Activated gamma-delta T cell treated with anti-CD3 and anti-CD28 coated beads, Interleukin-2, amount 50 U/mL, for 16 hours (primary cell): ENCODE measurements at regions not wholly inside any gene's neighbourhood (a gene's known extent, or its start where the extent isn't known, plus 50 kb on each side); places are given as distances from the start of the nearest gene placed in this dataset.
"Not testable (repeated sequence)": the region's sequence is repeated elsewhere in the genome, so short reads cannot be mapped to it uniquely, and the experiment has no call there.

Source experiments
- DNase-seq: peaks from one replicate; pipeline ENCODE4 v3.0.0-alpha.2; 2020; ENCODE audit warnings: low read depth

DNA sequence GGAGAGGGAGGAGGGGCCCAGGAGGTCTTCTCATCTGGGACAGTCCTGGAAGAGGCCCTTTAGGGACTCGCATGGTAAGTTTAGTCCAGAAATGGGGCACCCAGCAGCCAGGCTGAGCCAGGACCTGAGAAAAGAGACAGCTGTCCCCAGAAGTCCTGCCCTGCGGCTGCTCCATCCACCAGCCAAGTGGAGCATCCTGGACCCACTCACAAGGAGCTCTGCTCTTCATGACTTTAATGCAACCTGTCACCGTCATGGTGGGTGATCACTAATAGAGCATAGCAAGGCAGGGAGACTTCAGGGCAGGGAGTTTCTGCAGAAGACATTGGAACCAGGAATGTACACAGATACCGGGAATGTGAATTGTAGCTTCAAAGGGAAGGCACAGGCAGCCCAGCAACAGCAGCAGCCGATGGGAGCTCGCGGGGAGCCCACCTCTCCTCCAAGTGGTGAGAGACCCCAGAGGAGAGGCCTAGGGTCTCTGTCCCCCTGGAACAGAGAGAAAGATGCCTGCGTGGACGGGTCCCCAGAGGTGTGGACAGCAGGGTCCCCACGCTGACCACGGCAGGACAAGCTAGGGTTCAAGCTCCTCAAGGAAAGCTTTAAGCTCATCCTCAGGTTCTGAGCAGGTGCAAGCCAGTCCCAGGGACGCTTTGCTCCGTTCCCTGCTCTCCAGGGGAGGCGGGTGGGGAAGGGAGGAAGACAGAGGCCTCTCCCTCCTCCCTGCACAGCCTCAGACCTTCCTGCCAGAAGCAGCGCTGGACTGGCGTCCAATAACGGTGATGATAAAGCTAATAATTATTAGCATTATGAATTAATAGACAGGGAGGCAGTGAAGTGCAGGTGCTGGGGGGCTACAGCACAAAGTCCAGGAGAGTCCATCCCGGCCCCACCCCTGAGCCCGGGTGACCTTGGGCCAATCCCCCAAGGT, 335.3 kb downstream of the ADGRD1 start:
- DNase-seq = not testable (repeated sequence)

DNA sequence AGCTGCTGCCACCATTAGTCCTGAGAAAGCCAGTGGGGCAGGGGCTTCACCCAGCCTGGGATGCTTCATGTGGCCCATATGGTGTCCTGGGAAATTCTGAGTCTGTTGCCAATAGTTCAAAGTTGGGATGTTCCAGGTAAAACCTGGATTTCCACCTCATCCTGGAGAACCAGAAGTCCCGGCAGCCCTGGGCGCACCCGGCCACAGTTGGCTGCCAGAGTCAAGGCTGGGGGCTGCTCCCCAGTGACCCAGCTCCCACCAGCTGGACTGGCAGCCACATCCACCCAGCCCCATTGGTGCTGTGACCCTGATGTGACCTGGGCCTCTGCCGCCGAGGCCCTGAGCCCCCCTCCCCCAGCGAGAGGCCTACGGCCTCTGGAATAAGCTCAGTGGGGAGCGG, 336.1 kb downstream of the ADGRD1 start:
- not testable (repeated sequence) for DNase-seq

DNA sequence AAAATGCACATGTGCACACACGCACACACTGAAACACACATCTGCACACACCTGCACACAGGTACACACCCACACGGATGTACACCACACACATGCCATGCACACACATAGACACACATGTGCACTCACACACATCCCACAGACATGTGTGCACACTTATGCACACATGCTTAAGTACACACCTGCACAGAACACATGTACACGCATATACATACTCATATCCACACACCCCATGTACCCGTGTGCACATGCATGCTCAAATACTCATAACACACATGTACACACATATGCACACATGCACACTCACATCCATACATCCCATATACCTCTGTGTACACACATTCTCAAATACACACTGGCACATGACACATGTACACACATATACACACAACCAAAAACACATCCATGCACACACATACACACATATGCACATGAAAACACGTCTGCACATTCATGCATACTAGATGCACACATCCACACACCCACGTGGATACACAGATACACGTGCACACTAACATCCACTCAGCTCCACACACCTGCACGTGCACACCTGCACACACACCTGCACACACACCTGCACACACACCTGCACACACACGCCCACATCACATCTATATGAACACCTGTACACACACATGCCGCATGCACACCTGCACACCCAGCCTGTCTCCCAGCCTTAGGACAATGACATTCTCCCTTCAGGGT, 336.7 kb downstream of the ADGRD1 start:
- DNase-seq = no peak

DNA sequence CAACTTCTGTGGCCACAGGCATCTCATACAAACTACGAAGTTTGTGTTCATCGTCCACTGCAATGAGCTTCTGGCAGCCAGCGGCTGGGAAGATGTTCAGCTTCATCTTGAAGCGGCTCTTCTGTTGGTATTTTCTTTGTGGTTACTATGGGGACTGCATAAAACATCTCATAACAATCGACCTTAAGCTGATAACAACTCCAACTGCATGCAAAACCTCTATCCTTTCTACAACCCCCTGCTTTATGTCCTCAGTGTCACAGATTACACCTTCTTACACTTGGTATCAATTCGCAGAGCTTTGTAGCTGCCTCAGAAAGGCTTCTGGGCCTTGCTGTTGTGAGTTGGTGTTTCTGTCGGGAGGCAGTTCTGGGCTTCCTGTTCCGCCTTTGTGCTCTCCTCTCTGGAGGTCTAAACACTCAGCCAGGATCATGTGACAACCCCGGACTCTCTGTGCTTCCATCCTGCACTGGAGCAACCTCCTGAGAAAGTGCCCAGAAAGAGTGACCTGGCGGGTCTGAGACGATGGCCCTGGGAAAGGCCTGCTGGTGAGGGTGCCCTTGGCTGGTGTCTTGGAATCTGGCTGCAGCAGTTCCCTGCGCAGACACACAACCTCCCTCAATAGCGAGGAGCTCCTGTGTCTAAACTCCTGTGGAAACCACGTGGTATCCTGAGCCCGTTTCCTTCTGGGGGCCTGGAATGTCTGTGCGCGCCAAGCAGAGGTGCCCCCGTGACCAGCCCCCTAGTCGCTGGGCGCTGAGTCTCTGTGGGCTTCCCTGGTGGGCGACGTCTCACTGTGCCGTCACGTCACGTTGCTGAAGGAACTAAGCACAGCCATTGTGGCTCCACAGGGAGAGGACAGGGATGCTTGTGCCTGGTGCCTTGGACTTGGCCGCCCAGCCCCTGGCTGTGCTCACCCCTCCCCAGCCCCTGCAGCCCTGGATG, 339.6 kb downstream of the ADGRD1 start:
- DNase-seq = not testable (repeated sequence)

DNA sequence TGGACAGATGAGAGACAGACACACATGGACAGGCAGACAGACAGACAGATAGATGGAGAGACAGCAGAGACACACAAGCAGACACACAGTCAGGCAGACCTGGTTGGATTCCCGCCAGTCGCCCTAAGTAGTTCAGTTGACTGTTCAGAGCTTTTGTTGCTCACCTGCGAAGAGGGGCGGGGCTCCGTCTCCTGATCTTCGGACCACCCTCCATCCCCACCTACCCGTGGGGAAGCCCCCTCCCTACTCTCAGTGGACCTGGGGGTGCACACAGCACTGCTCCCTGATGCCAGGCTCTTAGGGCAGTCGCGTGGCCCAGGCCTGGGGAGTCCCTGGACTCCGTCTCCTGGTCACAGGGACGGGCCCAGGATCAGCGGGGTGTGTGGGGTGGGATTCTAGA, 341.0 kb downstream of the ADGRD1 start:
- DNase-seq = not testable (repeated sequence)

DNA sequence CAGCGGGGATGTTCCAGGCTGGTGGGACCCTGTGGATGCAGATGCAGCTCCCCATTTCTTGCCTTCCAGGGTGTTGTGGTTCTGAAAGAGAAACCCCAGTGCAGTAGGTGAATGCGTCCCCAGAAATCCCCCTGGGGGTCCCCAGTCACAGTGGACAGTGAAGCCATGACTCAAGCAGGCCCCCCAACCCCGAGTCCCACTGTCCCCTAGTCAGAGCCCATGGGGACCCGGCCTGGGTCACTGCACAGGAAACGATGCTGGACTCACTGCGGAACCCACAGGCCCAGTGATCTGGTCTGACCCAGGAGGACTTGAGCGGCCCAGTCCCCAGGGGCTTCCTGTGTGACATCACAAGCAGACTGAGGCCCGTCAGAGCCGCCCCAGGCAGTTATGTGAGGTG, 341.4 kb downstream of the ADGRD1 start:
- not testable (repeated sequence) for DNase-seq

DNA sequence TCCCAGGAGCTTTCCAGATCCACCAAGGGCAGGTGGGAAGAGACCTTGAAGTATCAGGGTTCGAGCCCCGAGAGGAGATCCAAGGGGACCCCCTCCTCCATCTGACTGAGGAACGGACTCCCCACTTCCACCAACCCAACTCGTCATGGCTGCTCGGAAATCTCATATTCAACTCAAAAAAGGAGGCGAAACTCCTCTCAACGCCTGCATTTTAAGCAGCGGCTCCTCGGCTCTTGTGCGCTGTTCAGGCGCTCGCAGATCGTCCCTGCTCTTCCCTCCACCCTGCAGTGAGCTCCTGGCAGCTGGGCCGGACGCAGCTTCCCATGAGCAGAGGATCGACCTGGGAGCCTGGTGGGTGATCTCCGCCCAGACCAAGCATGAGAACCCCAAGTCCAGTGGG, 341.9 kb downstream of the ADGRD1 start:
- not testable (repeated sequence) for DNase-seq

DNA sequence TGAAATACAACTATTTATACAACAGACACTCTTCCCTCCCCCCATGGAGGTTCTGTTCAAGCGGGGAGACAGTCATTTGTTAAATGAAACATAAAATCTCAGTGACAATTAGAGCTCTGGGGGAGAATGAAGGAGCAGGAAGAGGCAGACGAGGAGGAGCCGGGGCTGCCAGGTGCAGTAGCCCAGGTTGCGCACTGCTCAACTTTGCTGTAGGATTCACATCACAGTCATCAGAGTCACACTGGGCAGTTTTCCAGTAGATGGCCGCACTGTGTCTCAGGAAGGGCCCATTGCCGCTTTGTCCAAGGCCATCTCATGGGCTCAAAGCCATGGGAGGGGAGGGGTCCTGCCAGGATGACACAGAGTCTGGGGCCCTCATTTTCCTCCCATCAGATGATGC, 342.4 kb downstream of the ADGRD1 start:
- DNase-seq = not testable (repeated sequence)

DNA sequence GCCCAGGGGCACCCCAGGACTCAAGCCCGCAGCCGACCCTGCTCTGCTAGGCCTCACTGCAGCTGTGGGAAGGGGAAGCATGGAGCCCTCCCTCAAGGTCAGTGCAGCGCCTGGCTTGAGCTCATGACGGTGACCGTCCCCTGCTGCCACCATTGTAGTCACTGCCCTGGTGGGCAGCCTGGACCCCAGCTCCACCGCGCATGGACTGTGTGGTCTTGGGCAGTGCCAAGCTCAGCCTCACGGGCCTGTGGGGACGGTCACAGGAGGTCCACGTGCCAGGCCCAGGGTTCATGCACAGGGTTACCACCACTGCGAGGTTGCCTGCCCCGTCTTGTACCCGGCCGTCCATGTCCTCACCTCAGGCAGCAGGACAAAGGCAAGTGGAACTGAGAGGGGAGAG, 342.9 kb downstream of the ADGRD1 start:
- not testable (repeated sequence) for DNase-seq

DNA sequence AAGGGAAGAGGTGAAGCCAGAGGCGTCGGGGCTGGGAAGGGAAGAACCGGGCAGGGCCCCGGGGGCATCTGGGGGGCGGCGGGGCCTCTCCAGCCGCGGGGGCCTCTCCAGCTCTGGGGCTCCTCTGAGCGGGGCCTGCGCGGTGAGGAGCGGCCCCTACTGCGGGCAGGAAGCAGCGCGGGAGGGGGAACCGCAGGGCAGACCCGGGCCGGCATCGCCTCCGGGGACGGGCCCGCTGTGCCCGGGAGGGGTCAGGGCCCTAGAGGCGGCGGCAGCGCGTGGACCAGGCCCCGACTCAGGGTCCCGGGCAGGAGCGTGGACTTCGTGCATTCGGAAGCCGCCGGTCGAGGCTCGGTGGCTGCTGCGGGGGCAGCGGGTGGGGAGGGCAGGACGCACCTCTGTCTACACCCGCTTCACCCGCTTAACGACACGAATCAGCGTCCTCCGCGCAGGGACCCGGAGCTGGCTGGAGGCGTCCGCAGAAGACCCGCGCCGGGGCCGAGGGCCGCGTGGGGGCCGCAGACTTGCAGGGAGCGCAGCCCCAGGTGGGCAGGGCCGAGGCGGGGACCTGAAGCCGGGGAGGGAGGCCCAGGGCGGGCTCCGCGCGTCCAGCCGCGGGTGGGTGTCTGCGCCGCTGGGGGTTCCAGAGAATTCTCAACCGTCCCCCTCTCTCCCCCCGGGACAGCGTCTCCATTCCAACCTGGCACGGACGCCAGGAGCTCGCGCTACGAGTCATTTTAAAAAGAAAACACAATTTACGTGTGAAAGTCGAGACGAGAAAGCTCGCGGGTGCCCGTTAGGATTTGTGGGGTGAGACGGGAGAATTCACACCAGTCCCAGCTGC, 345.0 kb downstream of the ADGRD1 start:
- not testable (repeated sequence) for DNase-seq

DNA sequence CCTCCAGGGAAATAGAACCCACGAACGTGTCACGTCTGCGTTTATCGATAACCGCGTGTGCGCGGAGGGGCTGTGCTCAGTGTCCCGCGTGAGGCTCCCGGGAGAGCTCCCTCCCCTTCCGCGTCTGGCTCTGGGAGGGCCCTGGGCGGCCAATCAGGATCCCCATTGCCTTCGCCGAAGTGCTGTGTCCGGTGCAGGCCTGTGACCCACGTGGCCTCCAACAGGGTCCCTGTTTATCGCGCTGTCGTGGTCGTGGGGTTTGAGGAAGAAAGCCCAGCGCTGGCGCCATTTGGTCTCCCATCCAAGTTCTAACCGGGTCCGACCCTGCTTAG, 345.6 kb downstream of the ADGRD1 start:
- DNase-seq = not testable (repeated sequence)

DNA sequence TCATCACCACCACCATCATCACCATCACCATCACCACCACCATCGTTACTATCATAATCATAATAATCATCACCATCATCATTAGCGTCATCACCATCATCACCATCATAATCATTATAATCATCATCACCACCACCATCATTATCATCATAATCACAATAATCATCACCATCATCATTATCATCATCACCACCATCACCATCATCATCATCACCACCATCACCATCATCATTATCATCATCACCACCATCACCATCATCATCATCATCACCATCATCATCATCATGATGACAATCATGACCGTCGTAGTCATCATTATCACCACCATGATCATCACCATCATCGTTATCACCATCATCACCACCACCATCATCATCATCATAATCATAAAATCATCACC, 349.9 kb downstream of the ADGRD1 start:
- not testable (repeated sequence) for DNase-seq

DNA sequence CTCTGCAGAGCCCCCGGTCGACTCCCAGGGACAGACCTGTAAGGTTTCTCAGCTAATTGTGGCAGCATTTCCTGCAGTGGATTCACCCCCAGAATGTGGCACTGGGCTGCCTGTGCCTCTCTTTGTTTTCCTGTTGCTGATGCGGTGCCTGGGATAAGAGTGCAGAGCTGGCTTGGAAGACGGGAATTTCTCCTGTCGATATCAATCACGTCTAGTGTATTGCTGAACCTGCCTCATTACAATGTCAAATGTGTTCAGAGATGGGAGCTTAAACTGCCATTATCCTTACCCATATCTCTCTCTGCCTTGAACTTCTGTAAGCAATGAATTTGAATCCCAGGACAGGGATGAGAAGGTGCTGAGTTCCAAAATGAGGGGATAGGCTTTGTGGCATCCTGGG, 350.9 kb downstream of the ADGRD1 start:
- DNase-seq = not testable (repeated sequence)

DNA sequence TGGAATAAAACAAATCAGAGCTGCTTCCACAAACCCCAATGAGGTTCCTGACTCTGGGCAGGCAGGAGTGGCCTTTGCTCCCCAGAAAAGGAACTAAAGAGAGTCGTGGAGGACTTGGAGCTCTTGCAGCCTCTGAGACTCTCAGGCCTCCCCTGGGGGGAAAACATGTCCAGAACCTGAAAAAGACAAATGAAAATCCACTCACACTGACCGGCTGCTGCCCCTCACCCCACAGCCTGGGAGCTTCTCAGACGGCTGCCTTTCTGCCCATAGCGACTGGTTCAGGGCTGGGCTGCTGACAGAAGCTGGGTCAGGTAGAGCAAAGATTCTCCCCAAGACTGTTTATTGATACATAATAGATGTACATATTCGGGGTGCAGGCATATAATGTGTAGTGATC, 356.0 kb downstream of the ADGRD1 start:
- DNase-seq = no peak

DNA sequence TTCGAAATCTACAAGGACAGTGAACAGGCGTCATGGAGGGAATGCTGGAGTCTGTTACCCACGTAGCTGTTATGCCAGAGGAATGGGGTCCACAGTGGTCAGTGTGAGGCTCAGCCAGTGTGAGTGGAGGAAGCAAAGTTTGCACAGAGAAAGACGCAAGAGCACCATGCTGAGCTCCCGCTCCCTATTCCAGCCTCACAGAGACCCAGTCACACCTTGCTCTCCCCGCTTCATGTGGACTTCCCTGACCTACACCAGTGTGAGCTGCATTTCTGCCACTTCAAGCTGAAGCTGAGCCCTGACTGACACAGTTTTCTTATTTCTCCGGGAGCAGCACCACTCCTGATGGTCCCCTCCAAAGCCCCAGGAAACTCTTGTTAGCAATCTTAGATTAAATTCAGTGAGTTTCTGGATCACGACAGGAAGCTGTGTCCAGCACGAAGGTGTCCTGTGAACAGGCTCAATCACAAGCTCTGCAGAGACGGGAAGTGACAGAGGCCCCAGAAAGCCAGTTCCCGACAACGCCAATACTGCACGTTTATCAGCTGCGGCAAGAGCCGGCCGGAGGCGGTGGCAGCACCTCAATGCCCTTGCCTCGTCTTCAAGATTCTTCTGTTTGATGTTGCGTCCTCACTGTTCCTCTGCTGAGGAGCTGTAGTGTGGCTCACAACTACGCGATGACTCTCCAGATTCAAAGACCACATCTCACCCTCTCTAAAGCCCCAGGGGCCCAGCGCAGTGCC, 356.7 kb downstream of the ADGRD1 start:
- DNase-seq = not testable (repeated sequence)

DNA sequence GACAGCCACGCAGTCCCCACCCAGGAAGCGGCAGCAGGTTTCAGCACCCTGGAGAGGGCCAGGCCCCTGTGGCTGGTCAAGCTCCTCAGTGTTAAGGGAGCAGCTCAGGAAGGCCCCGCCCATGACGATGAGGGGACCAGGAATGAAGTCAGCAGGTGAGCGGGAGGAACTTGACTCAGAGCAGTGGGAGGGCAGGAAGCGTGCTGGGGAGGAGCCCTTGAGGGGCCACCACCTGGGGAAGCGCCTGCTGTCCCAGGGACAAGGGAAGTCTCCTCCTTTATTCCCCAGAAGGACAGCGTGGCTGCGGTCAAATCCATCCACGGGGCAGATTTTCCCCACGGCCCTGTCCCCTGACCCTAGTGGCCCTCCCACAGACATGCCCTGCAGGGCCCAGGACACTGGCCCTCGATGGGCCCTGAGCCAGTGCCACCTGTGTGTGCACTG, 357.6 kb downstream of the ADGRD1 start:
- not testable (repeated sequence) for DNase-seq

DNA sequence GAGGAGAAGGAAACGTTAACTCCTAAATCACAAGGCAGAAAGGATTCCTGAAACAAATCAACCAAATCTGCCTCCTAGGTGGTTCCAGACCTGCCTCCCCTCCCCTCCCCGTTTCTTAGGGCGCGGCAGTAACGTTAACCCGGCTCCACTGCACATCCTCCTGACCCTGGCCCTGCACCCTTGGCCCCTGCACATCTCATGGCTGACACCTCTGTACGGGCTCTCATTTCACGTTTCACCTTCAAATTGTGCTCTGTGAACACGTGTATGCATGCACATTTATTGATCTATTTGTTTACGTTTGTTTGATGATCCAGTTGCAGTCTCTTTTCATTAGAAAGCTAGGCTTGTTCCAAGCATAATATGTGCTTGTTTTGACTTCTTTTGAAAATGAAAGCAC, 358.1 kb downstream of the ADGRD1 start:
- DNase-seq = no peak

DNA sequence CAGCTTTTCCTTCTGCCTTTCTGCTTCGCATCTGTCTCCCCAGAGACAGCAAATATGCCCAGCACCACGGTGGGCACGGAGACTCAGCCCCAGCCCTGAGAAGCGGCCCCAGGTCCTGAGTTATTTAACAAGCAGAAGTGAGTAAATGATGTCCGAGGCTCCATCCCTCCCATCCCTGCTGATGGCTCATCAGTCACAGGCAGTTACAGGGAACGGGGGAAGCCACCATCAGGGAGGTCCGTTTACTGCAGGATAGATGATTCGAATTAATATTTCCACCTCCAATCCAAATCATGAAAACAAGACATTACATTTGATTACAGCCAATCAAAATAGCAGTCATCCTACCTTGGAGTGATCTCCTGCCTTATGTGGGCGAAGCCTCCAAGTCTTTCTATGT, 358.7 kb downstream of the ADGRD1 start:
- DNase-seq = not testable (repeated sequence)

DNA sequence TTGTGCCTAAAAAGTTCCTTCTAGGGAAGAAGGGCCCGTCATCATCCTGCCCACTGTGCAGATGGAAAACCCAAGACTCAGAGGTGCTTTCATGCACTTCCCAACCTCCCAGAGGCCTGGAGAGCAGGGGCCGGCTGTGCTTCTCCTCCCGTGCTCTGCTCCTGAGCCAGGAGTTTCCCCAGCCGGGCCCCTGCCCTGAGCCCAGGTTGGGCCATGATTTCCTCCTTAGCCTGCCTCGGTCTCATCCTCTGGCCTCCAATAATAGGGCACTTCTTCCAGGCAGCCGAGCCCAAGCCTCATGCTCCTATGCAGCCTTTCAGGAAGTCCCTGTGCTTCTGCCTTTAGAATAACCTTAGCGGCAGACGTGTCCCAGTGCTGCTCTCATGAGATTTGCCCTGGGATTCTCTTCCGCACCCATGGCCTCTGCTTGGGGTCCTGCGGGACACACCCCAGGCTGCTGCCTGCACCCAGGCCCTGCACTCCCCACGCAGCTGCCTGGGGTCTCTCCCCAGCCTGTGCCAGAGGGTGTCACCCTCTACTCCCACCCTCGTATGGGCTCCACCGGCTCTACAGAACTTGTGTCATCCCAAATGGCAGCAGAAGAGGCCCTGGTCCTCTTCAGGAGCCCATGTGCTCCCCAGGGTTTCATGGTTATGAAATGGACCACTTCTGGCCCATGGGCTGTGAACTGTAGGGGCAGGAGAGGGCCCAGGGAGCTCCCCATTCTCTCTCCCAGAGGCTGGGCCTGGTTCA, 359.3 kb downstream of the ADGRD1 start:
- no peak for DNase-seq

DNA sequence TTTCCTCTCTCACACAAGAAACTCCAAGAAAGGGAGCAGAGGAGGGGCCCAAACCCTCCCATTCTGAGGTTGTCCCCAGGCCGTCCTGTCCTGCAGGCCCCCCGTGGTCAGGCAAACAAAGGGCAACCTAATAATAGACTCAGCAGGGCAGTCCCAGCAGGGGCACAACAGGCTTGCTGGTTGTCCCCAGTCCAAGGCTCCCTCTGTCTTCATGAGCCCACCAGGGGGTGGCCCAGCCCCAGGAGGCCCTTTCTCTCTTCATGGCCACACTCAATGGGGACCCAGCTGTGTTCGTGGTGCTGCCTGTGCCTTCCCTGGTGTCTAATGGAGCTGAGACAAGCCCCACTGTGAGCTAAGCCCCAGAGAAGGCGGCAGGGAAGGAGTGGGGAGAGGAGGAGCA, 359.9 kb downstream of the ADGRD1 start:
- DNase-seq = no peak
